ENCODE measurements at regions not wholly inside any gene's neighbourhood (a gene's known extent, or its start where the extent isn't known, plus 50 kb on each side); places are given as distances from the start of the nearest gene placed in this dataset.

- H3K27me3 ChIP-seq (ENCODE audit: insufficient read depth, low read length): no peaks in the 10 kb centered on the region
- Mint-ChIP-seq H3K27me3 (ENCODE audit: low read depth, unreplicated experiment) (no peaks in the 10 kb centered on the region), H3K36me3 (ENCODE audit: low read depth, unreplicated experiment) (no peaks in the 10 kb centered on the region), H3K9me3 (ENCODE audit: unreplicated experiment) (no peaks in the 10 kb centered on the region), H3K4me1 (ENCODE audit: low read depth, unreplicated experiment) (peaks cover 12% of the 10 kb centered on the region), H3K27ac (ENCODE audit: unreplicated experiment) (no peak overlapping the region), H3K4me3 (ENCODE audit: unreplicated experiment) (no peak overlapping the region)
- H2AFZ ChIP-seq (ENCODE audit: low read depth, low read length): no peak overlapping the region
- no peak for DNase-seq (ENCODE audit: low read depth)
- no peak overlapping the region for H3K4me3 ChIP-seq (ENCODE audit: insufficient read depth, low read depth, low read length)
- no peaks in the 10 kb centered on the region for H3K79me2 ChIP-seq (ENCODE audit: insufficient read depth, low read length)
- no peaks in the 10 kb centered on the region for H4K20me1 ChIP-seq (ENCODE audit: insufficient read depth, low read length)
- no peak overlapping the region for H3K4me2 ChIP-seq (ENCODE audit: low read length)
- no peaks in the 10 kb centered on the region for H3K9me3 ChIP-seq (ENCODE audit: insufficient read depth, low read depth, low read length)
- H3K9ac ChIP-seq (ENCODE audit: low read length): no peak overlapping the region
- no peaks in the 10 kb centered on the region for H3K36me3 ChIP-seq (ENCODE audit: insufficient read depth, low read length)
- H3K27ac ChIP-seq (ENCODE audit: low read depth, low read length): no peak overlapping the region
- FAIRE-seq: no peak
- TF ChIP-seq CTCF (IDR thresholded peaks at IDR 0.05; ENCODE audit: insufficient read depth, low read depth, low read length) (no peak), EZH2 (IDR thresholded peaks at IDR 0.05; ENCODE audit: insufficient read depth, low read length) (no peak)
- H3K4me1 ChIP-seq (ENCODE audit: insufficient read depth, low read length): no peaks in the 10 kb centered on the region
Observed at GRCh38 chr4:44121210-44121609, 327.4 kb downstream of the KCTD8 start.
